H9 (cell line): ENCODE measurements at regions not wholly inside any gene's neighbourhood (a gene's known extent, or its start where the extent isn't known, plus 50 kb on each side); places are given as distances from the start of the nearest gene placed in this dataset.

Experiments
- DNase-seq: peaks from one replicate; pipeline ENCODE4 v3.0.0-alpha.2; 2017
- H2AFZ ChIP-seq: one replicate; pipeline ENCODE4 v1.6.1; 2013; ENCODE audit warnings: mild to moderate bottlenecking, low read length, control low read depth, moderate library complexity
- H2AK5ac ChIP-seq: 2 replicates; pipeline ENCODE4 v1.6.1; 2013; ENCODE audit warnings: low read length, control low read depth, mixed read lengths; ENCODE audit not compliant: insufficient read length
- H2BK120ac ChIP-seq: one replicate; pipeline ENCODE4 v1.6.1; 2013; ENCODE audit warnings: low read depth, mild to moderate bottlenecking, low read length, control low read depth, inconsistent platforms; ENCODE audit not compliant: poor library complexity, severe bottlenecking
- H2BK12ac ChIP-seq: 2 replicates; pipeline ENCODE4 v1.6.1; 2013; ENCODE audit warnings: low read length, control low read depth, mixed read lengths, low read depth; ENCODE audit not compliant: insufficient read length
- H2BK15ac ChIP-seq: 2 replicates; pipeline ENCODE4 v1.6.1; 2013; ENCODE audit warnings: low read depth, low read length, control low read depth
- H2BK20ac ChIP-seq: one replicate; pipeline ENCODE4 v1.6.1; 2013; ENCODE audit warnings: low read depth, mild to moderate bottlenecking, low read length, control low read depth, inconsistent platforms; ENCODE audit not compliant: poor library complexity, severe bottlenecking
- H2BK5ac ChIP-seq: 2 replicates; pipeline ENCODE4 v1.6.1; 2013; ENCODE audit warnings: low read length, control low read depth, mixed read lengths; ENCODE audit not compliant: insufficient read length
- H3K14ac ChIP-seq: 2 replicates; pipeline ENCODE4 v1.6.1; 2013; ENCODE audit warnings: low read length, control low read depth; ENCODE audit not compliant: insufficient read depth
- H3K18ac ChIP-seq: 2 replicates; pipeline ENCODE4 v1.6.1; 2013; ENCODE audit warnings: low read depth, mild to moderate bottlenecking, mixed read lengths, low read length, control low read depth; ENCODE audit not compliant: insufficient read length
- H3K23ac ChIP-seq: 2 replicates; pipeline ENCODE4 v1.6.1; 2013; ENCODE audit warnings: low read length, control low read depth, mixed read lengths, low read depth; ENCODE audit not compliant: insufficient read length
- H3K23me2 ChIP-seq: 2 replicates; pipeline ENCODE4 v1.6.1; 2013; ENCODE audit warnings: low read depth, mild to moderate bottlenecking, mixed read lengths, low read length, control low read depth; ENCODE audit not compliant: insufficient read length, poor library complexity, severe bottlenecking
- H3K27ac ChIP-seq: 2 replicates; pipeline ENCODE4 v1.5.1; 2013; ENCODE audit warnings: low read length, control low read depth, mixed read lengths, low read depth; ENCODE audit not compliant: insufficient read length
- H3K27me3 ChIP-seq: 2 replicates; pipeline ENCODE4 v1.6.1; 2013; ENCODE audit warnings: low read length, control low read depth, inconsistent platforms; ENCODE audit not compliant: insufficient read depth
- H3K4ac ChIP-seq: 2 replicates; pipeline ENCODE4 v1.6.1; 2013; ENCODE audit warnings: low read depth, mild to moderate bottlenecking, control low read depth, inconsistent platforms, low read length, moderate library complexity
- H3K4me1 ChIP-seq: 2 replicates; pipeline ENCODE4 v1.6.1; 2013; ENCODE audit warnings: low read length, control low read depth, inconsistent platforms; ENCODE audit not compliant: insufficient read depth
- H3K4me2 ChIP-seq: 2 replicates; pipeline ENCODE4 v1.6.1; 2013; ENCODE audit warnings: low read length, control low read depth, mixed read lengths; ENCODE audit not compliant: insufficient read length, insufficient read depth
- H3K56ac ChIP-seq: 2 replicates; pipeline ENCODE4 v1.6.1; 2013; ENCODE audit warnings: low read depth, mild to moderate bottlenecking, mixed read lengths, low read length, control low read depth; ENCODE audit not compliant: insufficient read length
- H3K79me1 ChIP-seq: 2 replicates; pipeline ENCODE4 v1.6.1; 2013; ENCODE audit warnings: low read depth, mild to moderate bottlenecking, moderate library complexity, low read length, control low read depth, inconsistent platforms; ENCODE audit not compliant: insufficient read depth, poor library complexity, severe bottlenecking
- H3K79me2 ChIP-seq: 2 replicates; pipeline ENCODE4 v1.6.1; 2013; ENCODE audit warnings: low read length, control low read depth, inconsistent platforms; ENCODE audit not compliant: insufficient read depth
- H3K9ac ChIP-seq: 2 replicates; pipeline ENCODE4 v1.6.1; 2013; ENCODE audit warnings: low read length, control low read depth, mixed read lengths; ENCODE audit not compliant: insufficient read length; ENCODE audit errors: extremely low read depth
- H3K9me3 ChIP-seq: one replicate; pipeline ENCODE4 v1.6.1; 2013; ENCODE audit warnings: low read depth, low read length, inconsistent platforms; ENCODE audit not compliant: control insufficient read depth
- H3T11ph ChIP-seq: one replicate; pipeline ENCODE4 v1.6.1; 2013; ENCODE audit warnings: mild to moderate bottlenecking, low read length, control low read depth, inconsistent platforms
- H4K20me1 ChIP-seq: one replicate; pipeline ENCODE4 v1.6.1; 2013; ENCODE audit not compliant: control insufficient read depth, insufficient read length, insufficient read depth
- H4K5ac ChIP-seq: 2 replicates; pipeline ENCODE4 v1.6.1; 2013; ENCODE audit warnings: low read depth, mild to moderate bottlenecking, mixed read lengths, low read length, control low read depth; ENCODE audit not compliant: insufficient read length
- H4K8ac ChIP-seq: replicated peaks from 2 replicates; pipeline ENCODE4 v1.6.1; 2013; ENCODE audit warnings: low read length, control low read depth, mixed read lengths, low read depth; ENCODE audit not compliant: insufficient read length
- H4K91ac ChIP-seq: 2 replicates; pipeline ENCODE4 v1.6.1; 2013; ENCODE audit warnings: low read depth, mild to moderate bottlenecking, moderate library complexity, mixed read lengths, low read length, control low read depth; ENCODE audit not compliant: insufficient read length
- H3K27ac Mint-ChIP-seq, 3 experiments: 2 replicates in 2 of 3; 3 replicates in 1 of 3; pipeline ENCODE4 v1.8.0; 2020 to 2021; ENCODE audit warnings: mixed read lengths in 3 of 3, mild to moderate bottlenecking in 1 of 3, moderate library complexity in 1 of 3
- H3K27me3 Mint-ChIP-seq: 2 replicates; pipeline ENCODE4 v1.8.0; 2021; ENCODE audit warnings: low read depth, mild to moderate bottlenecking, moderate library complexity, mixed read lengths
- H3K36me3 Mint-ChIP-seq, 3 experiments: 2 replicates in 2 of 3; 3 replicates in 1 of 3; pipeline ENCODE4 v1.8.0; 2020 to 2021; ENCODE audit warnings: low read depth in 3 of 3, mixed read lengths in 3 of 3; ENCODE audit not compliant: insufficient read depth in 1 of 3
- H3K4me1 Mint-ChIP-seq, 2 experiments: 2 replicates each; pipeline ENCODE4 v1.8.0; 2020; ENCODE audit warnings: mixed read lengths in 2 of 2
- H3K4me3 Mint-ChIP-seq, 2 experiments: 2 replicates in 1 of 2; 3 replicates in 1 of 2; pipeline ENCODE4 v1.8.0; 2020 to 2021; ENCODE audit warnings: mild to moderate bottlenecking in 2 of 2, mixed read lengths in 2 of 2, moderate library complexity in 1 of 2
- H3K9me3 Mint-ChIP-seq, 2 experiments: 2 replicates in 1 of 2; 3 replicates in 1 of 2; pipeline ENCODE4 v1.8.0; 2020; ENCODE audit warnings: mild to moderate bottlenecking in 2 of 2, mixed read lengths in 2 of 2, moderate library complexity in 1 of 2
- CTCF ChIP-seq: fragments of 200-600 bp; sonication (generic); conservative IDR thresholded peaks from 3 replicates; pipeline ENCODE4 v1.8.0; 2021; ENCODE audit warnings: antibody characterized with exemption, mild to moderate bottlenecking

GRCh38 chr7:86002858-86003257 lies 640.9 kb upstream of the GRM3 start:
- peaks cover 0 to 16% of the 10 kb centered on the region in 2 experiments; a peak in 3 of 5 replicates for H3K9me3 Mint-ChIP-seq
- H3K9ac ChIP-seq: no peak overlapping the region
- DNase-seq: no peak
- H2BK15ac ChIP-seq: no peak overlapping the region
- no peak overlapping the region for H3T11ph ChIP-seq
- H3K27me3 Mint-ChIP-seq: no peaks in the 10 kb centered on the region
- H3K23ac ChIP-seq: no peak overlapping the region
- no peak overlapping the region for H3K4me2 ChIP-seq
- H3K79me1 ChIP-seq: no peaks in the 10 kb centered on the region
- no peak overlapping the region for H2BK120ac ChIP-seq
- no peak overlapping the region for H4K5ac ChIP-seq
- H4K20me1 ChIP-seq: no peaks in the 10 kb centered on the region
- no peak overlapping the region for H3K56ac ChIP-seq
- no peak overlapping the region for H2AFZ ChIP-seq
- no peaks in the 10 kb centered on the region for H3K23me2 ChIP-seq
- H2BK5ac ChIP-seq: no peak overlapping the region
- H3K36me3 Mint-ChIP-seq: peaks cover 0 to 4% (median 2%) of the 10 kb centered on the region in 3 experiments; a peak in 3 of 7 replicates
- no peak overlapping the region for H2BK20ac ChIP-seq
- no peaks in the 10 kb centered on the region for H3K9me3 ChIP-seq
- no peaks in the 10 kb centered on the region for H3K4me1 ChIP-seq
- H3K27ac Mint-ChIP-seq: no peak overlapping the region; a peak in 1 of 7 replicates
- H3K18ac ChIP-seq: no peak overlapping the region
- peaks cover 2 to 7% of the 10 kb centered on the region in 2 experiments for H3K4me1 Mint-ChIP-seq
- no peak for TF ChIP-seq CTCF
- H4K91ac ChIP-seq: no peak overlapping the region
- H3K4ac ChIP-seq: no peak overlapping the region
- H2AK5ac ChIP-seq: no peak overlapping the region
- H3K4me3 Mint-ChIP-seq: no peak overlapping the region
- H2BK12ac ChIP-seq: no peak overlapping the region
- H3K27ac ChIP-seq: no peak overlapping the region
- H4K8ac ChIP-seq: no peak overlapping the region
- no peaks in the 10 kb centered on the region for H3K27me3 ChIP-seq
- no peaks in the 10 kb centered on the region for H3K79me2 ChIP-seq
- no peak overlapping the region; the same call in 1 of the 2 replicates for H3K14ac ChIP-seq
